Right lobe of liver (tissue), 6 donors: ENCODE measurements at regions not wholly inside any gene's neighbourhood (a gene's known extent, or its start where the extent isn't known, plus 50 kb on each side); places are given as distances from the start of the nearest gene placed in this dataset.
A peak's percentile ranks its signal among the peaks of the same experiment; 100 is the strongest.

ENCODE experiments used
- ATAC-seq, 4 donors: fragments of 200-7000 bp; cut with Tn5 transposase; one replicate each; pipeline ENCODE4 v1.9.1; 2020; ENCODE audit warnings: mild to moderate bottlenecking in 4 of 4, moderate library complexity in 4 of 4
- DNase-seq, 3 donors: peaks; one replicate each; pipeline ENCODE4 v3.0.0-alpha.2; 2020
- H3K27ac ChIP-seq, 3 donors: fragments of 200-600 bp; one replicate each; pipeline ENCODE4 v1.8.0; 2022
- H3K27me3 ChIP-seq, 2 donors: fragments of 200-600 bp; one replicate each; pipeline ENCODE4 v1.8.0; 2022
- H3K36me3 ChIP-seq, 4 donors: fragments of 200-600 bp; sonication (generic) in 1 of 4; one replicate each; pipeline versions ENCODE4 v1.5.1 to v1.8.0; 2017 to 2022; ENCODE audit warnings: control low read depth in 1 of 4
- H3K4me1 ChIP-seq, 4 donors: fragments of 200-600 bp; sonication (generic) in 1 of 4; one replicate each; pipeline versions ENCODE4 v1.5.1 to v1.8.0; 2017 to 2022; ENCODE audit warnings: control low read depth in 1 of 4
- H3K4me3 ChIP-seq, 3 donors: fragments of 200-600 bp; one replicate each; pipeline ENCODE4 v1.8.0; 2022
- H3K9me3 ChIP-seq, 4 donors: fragments of 200-600 bp; sonication (generic) in 1 of 4; one replicate each; pipeline versions ENCODE4 v1.5.1 to v1.8.0; 2017 to 2022; ENCODE audit warnings: control low read depth in 1 of 4
- CTCF ChIP-seq, 4 donors: fragments of 200-600 bp in 3 of 4; fragments of 450-650 bp in 1 of 4; IDR thresholded peaks; one replicate each; pipeline versions ENCODE4 v1.5.1 to v1.8.0; 2016 to 2022; ENCODE audit warnings: antibody characterized with exemption in 4 of 4, mild to moderate bottlenecking in 2 of 4
- POLR2A ChIP-seq: fragments of 450-650 bp; IDR thresholded peaks from one replicate; pipeline ENCODE4 v1.6.1; 2017; ENCODE audit warnings: antibody characterized with exemption, mild to moderate bottlenecking
- WGBS: methylation state at CpG from one replicate; pipeline ENCODE4 v1.1.6; 2018; ENCODE audit warnings: low coverage, low lambda C conversion rate; ENCODE audit not compliant: insufficient coverage; ENCODE audit errors: missing lambda C conversion rate; 5-methylcytosine and 5-hydroxymethylcytosine counted together
- intact Hi-C, 2 donors: fragments of 100-400 bp; cut with DNase I; formaldehyde crosslinking; loops; one replicate each; pipeline versions ENCODE4 v1.11.2 to v1.14.1; 2022
- donor health status: DM: no; HTN: yes; CAD: no.
- donor health status: DM: no; HTN: no; CAD: no.
- donor health status: DM: no; HTN: no; CAD: no.
- donor health status: DM: no; HTN: yes; CAD: no.
- donor health status: DM: no; HTN: yes; CAD: no.

GRCh38 chr2:184169366-184169765 is 429.0 kb upstream of the ZNF804A start:
- no peaks in the 10 kb centered on the region for H3K4me1 ChIP-seq
- 53% methylated on average over 4 of the region's 4 CpGs for WGBS
- H3K27me3 ChIP-seq, result no peaks in the 10 kb centered on the region
- intact Hi-C loops, result no loop called here
- no peak for TF ChIP-seq CTCF (IDR thresholded peaks at IDR 0.05)
- no peak for TF ChIP-seq POLR2A
- ATAC-seq (peak in 1 of 4 donors; percentile 55), DNase-seq (no peak)
- H3K9me3 ChIP-seq, result no peaks in the 10 kb centered on the region
- no peak overlapping the region for H3K27ac ChIP-seq
- H3K36me3 ChIP-seq, result no peaks in the 10 kb centered on the region
- H3K4me3 ChIP-seq, result no peak overlapping the region

- H3K36me3 ChIP-seq, result no peaks in the 10 kb centered on the region
- ATAC-seq, result no peak
- TF ChIP-seq CTCF (IDR thresholded peaks at IDR 0.05) (no peak), POLR2A (no peak)
Observed at GRCh38 chr2:184174493-184175104, 423.7 kb upstream of the ZNF804A start.

GRCh38 chr2:184178229-184178628 is 420.1 kb upstream of the ZNF804A start:
- no peaks in the 10 kb centered on the region for H3K4me1 ChIP-seq
- no peaks in the 10 kb centered on the region for H3K36me3 ChIP-seq
- no peaks in the 10 kb centered on the region for H3K27me3 ChIP-seq
- no peak overlapping the region for H3K4me3 ChIP-seq
- intact Hi-C loops, result no loop called here
- 45% methylated on average over 3 of the region's 3 CpGs for WGBS
- DNase-seq, result no peak
- ATAC-seq, result peak in 1 of 4 donors; percentile 37
- TF ChIP-seq POLR2A (no peak), CTCF (IDR thresholded peaks at IDR 0.05) (no peak)
- H3K9me3 ChIP-seq, result no peaks in the 10 kb centered on the region
- no peak overlapping the region for H3K27ac ChIP-seq

More at GRCh38 chr2:184174493-184175104, 423.7 kb upstream of the ZNF804A start:
- no peak for DNase-seq
- 74% methylated on average over 8 of the region's 8 CpGs for WGBS
- Histone ChIP-seq H3K27ac (no peak overlapping the region), H3K9me3 (no peaks in the 10 kb centered on the region), H3K27me3 (no peaks in the 10 kb centered on the region), H3K4me3 (no peak overlapping the region), H3K4me1 (no peaks in the 10 kb centered on the region)
- intact Hi-C loops, result no loop called here

- Histone ChIP-seq H3K27me3 (no peaks in the 10 kb centered on the region), H3K4me3 (no peak overlapping the region), H3K27ac (no peak overlapping the region), H3K9me3 (no peaks in the 10 kb centered on the region), H3K36me3 (no peaks in the 10 kb centered on the region), H3K4me1 (no peaks in the 10 kb centered on the region)
- DNase-seq (no peak), ATAC-seq (no peak)
- WGBS, result 73% methylated on average over 4 of the region's 4 CpGs
- intact Hi-C loops, result no loop called here
- TF ChIP-seq CTCF (IDR thresholded peaks at IDR 0.05) (no peak), POLR2A (no peak)
Observed at GRCh38 chr2:184186436-184186835, 411.9 kb upstream of the ZNF804A start.
